Inflammatory macrophage treated with lipopolysaccharide for 1 hour (primary cell): ENCODE measurements at regions not wholly inside any gene's neighbourhood (a gene's known extent, or its start where the extent isn't known, plus 50 kb on each side); places are given as distances from the start of the nearest gene placed in this dataset.

Experiments
- DNase-seq, 2 donors: peaks; one replicate each; pipeline ENCODE4 v3.0.0-alpha.2; 2020 to 2022

- no peak for DNase-seq
Measured at GRCh38 chr18:1891641-1892040, 679.7 kb downstream of the METTL4 start.

GRCh38 chr18:1892191-1892590 lies 679.1 kb downstream of the METTL4 start:
- DNase-seq: no peak

GRCh38 chr18:1895456-1896185 lies 675.7 kb downstream of the METTL4 start:
- DNase-seq: no peak

GRCh38 chr18:1906421-1906820 lies 664.9 kb downstream of the METTL4 start:
- no peak for DNase-seq

GRCh38 chr18:1907470-1908206 lies 663.7 kb downstream of the METTL4 start:
- no peak for DNase-seq

- DNase-seq: no peak
Measured at GRCh38 chr18:1914489-1914888, 656.8 kb downstream of the METTL4 start.

GRCh38 chr18:1916869-1917523 lies 654.3 kb downstream of the METTL4 start:
- no peak for DNase-seq

- DNase-seq: no peak
Measured at GRCh38 chr18:1917569-1917968, 653.7 kb downstream of the METTL4 start.

GRCh38 chr18:1922066-1922465 lies 649.2 kb downstream of the METTL4 start:
- DNase-seq: no peak

GRCh38 chr18:1928711-1929110 lies 642.6 kb downstream of the METTL4 start:
- DNase-seq: no peak

GRCh38 chr18:1929720-1930119 lies 641.6 kb downstream of the METTL4 start:
- DNase-seq: no peak

GRCh38 chr18:1930291-1931270 lies 640.7 kb downstream of the METTL4 start:
- no peak for DNase-seq

GRCh38 chr18:1952486-1952885 lies 618.8 kb downstream of the METTL4 start:
- DNase-seq: no peak

GRCh38 chr18:1954583-1955312 lies 616.6 kb downstream of the METTL4 start:
- DNase-seq: no peak

- no peak for DNase-seq
Measured at GRCh38 chr18:1958798-1959197, 612.5 kb downstream of the METTL4 start.

- DNase-seq: no peak
Measured at GRCh38 chr18:1965016-1965415, 606.3 kb downstream of the METTL4 start.

- no peak for DNase-seq
Measured at GRCh38 chr18:1965541-1965940, 605.8 kb downstream of the METTL4 start.

GRCh38 chr18:1968801-1969498 lies 602.4 kb downstream of the METTL4 start:
- DNase-seq: no peak

GRCh38 chr18:1976484-1976883 lies 594.8 kb downstream of the METTL4 start:
- DNase-seq: no peak

- no peak for DNase-seq
Measured at GRCh38 chr18:1982056-1982455, 589.2 kb downstream of the METTL4 start.
